NCI-H446 treated with DMSO at 0.1 percent for 48 hours (cell line): ENCODE measurements at regions not wholly inside any gene's neighbourhood (a gene's known extent, or its start where the extent isn't known, plus 50 kb on each side); places are given as distances from the start of the nearest gene placed in this dataset.
"Not testable (repeated sequence)": the region's sequence is repeated elsewhere in the genome, so short reads cannot be mapped to it uniquely, and the experiment has no call there.

Experiments
- DNase-seq: peaks from one replicate; lab custom pipeline; 2025; lab: John Stamatoyannopoulos, UW

DNA sequence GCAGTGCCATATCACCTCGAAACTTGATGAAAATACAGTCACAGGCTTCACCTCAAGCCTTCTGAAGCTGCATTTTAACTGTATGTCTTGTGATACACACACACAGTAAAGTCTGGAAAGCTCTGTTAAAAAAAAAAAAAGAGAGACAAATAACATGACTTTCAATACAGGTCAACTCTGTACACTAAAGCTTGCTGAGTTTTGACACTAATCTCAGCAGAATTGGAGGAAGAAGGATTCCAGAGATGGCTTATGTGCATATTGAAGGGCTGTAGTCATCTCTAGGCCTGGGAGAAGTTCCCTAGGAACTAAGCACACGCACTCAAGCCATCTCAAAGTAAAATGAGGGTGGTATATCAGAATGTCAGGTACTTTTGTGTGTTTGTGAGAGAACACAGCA, 875.1 kb downstream of the EPHA4 start:
- no peak for DNase-seq

DNA sequence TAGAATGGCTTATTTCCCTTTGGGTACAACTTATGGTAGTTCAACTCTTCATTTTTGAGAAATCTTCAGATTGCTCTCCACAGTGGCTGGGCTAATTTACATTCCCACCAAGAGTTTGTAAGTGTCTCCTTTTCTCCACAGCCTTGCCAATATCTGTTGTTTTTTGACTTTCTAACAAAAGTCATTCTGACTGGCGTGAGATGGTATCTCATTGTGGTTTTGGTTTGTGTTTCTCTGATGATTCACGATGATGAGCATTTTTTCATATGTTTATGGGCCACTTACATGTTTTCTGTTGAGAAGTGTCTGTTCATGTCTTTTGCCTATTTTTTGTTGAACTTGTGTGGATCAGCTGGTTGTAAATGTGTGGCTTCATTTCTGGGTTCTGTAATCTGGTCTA, 871.0 kb downstream of the EPHA4 start:
- no peak for DNase-seq

DNA sequence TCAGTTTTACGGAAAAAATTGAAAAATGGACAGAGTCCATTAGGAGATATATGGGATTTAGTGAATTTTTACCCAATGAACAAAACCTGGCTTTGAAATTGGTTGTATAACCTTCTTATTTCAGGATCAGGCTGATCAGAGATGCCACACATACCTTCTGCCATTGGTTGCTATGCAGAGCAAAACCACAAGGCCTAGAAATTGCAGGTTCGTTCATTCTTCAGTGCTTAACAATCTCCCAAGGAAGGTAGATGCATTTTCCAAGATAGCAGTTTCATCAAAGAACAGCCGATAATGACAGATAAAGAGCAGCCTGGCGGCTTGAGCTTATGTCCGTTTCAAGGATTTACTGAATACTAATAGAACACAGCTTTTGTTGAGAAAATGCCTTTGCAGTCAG, 868.8 kb downstream of the EPHA4 start:
- DNase-seq = no peak

DNA sequence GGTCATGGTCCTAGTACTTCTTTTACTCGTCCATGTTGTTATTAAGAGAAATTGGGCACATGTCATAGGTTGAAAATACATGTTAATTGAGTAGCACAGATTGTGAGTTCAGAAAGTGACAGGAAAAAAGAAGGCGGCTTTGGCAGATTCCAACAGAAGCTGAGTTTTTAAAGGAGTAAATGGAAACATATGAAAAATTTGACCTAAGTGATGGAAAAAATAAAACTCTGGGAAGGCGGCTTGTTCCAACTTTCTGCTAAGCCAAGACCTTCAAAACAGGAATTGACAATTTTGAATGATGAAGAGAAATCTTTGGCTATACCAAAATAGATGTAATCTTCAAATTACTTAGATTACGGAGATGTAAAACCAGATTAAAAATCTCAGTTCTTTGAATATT, 868.0 kb downstream of the EPHA4 start:
- DNase-seq = no peak

DNA sequence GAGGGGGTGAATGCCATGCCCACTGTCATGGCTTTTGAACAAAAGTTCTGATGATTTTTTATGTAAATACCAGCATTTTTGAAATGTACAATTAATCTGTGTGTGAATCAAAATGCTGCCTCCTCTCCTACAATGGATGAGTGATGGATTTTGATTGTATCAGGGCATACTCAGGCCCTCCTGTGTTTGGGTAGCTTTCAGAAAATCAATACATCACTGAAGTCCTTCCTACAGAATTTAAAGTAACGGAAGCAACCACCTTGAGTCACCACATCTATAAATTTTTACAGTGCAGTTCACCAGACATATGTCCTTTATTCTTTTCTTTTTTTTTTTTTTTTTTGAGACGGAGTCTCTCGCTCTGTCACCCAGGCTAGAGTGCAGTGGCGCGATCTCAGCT, 867.3 kb downstream of the EPHA4 start:
- no peak for DNase-seq

DNA sequence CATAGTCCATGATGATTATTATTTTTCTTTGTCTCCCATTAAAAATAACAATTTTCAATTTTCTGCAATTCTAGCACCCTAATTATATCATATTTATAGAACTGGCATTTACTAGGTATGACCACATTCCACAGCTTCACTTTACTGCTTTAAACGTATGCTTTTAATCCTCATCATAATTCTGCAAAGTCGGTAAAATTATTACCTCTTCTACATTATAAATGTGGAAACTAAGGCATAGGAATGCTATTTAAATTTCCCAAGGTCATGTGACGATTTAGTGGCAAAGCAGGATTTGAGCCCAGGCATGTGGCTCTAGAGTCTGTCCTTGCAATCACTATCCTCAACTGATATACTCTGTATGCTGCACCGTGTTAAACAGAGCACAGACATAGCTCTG, 866.4 kb downstream of the EPHA4 start:
- DNase-seq = no peak

DNA sequence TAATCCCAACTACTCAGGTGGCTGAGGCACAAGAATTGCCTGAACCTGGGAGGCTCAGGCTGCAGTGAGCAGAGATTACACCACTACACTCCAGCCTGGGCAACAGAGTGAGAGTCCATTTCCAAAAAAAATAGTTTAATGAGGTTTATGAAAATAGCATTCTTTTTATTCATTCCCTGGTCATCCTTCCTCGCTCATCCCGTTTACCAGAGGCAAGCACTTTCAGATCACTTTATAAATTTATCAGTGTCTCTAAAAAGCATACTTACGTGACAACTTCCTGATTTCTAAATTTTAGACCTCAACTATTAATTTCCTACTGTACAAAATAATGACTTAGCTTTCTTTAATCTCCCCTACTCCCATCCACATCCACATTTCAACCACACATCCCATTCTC, 864.8 kb downstream of the EPHA4 start:
- DNase-seq = no peak

DNA sequence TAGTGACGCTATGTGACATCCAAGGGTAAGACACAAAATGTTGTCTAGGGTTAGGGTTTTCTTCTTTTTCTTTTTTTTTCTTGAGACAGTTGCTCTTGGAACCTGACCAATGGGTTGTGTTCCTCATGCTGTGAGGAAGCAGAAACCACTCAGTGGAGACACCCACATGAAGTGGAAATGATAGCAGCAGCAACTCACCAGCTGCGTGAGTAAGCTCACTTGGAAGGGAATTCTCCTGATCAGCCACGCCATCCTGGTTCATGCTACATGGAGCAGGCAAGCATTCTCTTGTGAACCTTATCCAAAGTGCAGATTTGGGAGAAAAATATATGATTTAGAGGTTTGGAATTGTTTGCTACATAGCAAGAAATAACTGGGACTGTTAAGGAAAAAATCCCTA, 863.7 kb downstream of the EPHA4 start:
- no peak for DNase-seq

DNA sequence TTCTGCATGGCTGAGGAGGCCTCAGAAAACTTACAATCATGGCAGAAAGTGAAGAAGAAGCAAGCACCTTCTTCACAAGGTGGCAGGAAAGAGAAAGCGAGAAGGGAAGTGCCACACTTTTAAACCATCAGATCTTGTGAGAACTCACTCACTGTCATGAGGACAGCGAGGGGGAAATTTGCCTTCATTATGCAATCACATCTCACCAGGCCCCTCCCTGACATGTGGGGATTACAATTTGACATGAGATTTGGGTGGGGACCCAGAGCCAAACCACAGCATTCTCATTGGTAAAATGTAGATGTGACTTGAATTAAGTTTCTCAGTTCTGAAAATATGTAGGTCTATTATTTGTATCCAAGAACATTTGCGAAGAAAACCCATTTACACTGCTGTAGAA, 854.8 kb downstream of the EPHA4 start:
- DNase-seq = no peak

DNA sequence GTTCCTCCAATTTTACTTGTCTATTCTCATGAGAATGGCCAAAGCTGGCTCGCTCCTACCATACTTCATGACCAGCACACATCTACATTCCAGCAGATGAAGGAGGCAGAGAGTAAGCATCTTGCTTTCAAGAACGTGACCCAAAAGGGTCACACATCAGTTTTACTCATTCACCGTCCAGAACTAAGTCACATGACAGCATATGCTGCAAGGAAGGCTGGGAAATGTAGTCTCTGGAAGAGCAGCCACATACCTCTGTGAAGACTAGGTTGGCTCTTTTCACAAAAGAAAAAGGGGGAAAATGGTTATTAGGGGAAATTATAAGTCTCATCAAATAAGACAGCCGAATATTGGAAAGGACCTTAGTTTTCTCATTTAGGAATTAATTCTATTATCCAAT, 835.3 kb downstream of the EPHA4 start:
- DNase-seq = no peak

DNA sequence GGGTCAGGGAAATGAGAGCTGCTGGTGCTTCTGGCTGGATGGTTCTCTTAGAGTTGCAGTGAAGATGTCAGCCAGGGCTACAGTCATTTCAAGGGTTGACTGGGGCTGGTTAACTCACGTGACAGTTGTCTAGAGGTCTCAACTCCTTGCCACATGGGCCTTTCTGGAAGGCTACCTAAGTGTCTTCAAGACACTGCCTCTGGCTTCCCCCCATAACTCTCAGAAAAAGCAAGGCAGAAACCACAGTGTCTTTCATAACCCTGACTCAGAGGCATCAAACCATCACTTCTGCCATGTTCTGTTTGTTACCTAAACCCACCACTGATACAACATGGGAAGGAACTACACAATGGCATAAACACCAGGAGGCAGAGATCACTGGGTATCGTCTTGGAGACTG, 828.9 kb downstream of the EPHA4 start:
- no peak for DNase-seq

DNA sequence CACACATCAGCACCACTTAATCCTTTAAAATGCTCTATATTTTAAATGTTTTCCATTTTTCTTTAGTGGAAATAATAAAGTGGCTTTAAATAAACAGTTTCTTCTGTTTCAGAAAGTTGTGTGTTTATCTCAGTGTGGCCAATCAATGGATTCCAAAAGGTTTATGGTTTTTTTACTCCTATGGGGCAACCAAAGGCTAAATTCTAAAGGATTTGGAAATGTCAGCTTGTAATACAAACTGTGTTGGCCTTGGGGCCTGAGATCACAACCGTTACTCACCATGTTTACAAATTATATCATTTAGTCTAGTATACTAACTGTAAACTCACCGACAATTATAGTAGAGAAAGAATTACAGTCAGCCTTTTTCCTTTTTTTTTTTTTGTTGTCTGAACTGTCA, 827.2 kb downstream of the EPHA4 start:
- no peak for DNase-seq

DNA sequence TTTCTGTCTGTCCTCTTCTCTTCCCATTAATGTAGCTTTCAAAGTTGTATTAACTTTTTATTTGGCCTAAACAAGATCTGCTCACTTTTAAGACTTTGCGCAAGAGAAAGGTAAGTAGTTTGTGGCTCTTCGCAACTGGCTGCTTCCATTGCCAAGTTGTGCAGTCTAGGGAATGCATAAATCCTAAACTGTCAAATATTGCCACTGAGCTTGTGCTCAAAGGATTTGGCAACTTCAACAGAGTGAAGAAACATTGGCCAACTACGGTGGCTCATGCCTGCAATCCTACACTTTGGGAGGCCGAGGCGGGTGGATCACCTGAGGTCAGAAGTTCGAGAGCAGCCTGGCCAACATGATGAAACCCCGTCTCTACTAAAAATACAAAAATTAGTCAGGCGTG, 826.4 kb downstream of the EPHA4 start:
- DNase-seq = no peak

DNA sequence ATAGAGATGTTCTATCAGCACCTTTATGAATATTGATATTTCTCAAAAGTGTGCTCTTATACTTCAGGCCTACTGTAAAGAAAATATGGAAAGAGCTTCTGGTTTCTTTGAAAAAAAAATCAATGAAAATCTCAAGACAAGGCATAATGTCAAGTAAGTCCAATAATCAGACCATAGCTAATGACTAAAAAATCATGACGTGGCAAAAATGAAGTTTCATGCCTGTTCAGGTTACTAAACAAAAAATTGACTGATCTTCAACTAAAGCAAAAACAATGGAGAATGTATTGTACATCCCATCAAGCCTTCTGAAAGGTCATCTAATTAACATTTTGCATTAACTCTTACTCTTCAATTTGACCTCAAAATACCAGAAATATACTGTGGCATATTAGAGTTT, 824.4 kb downstream of the EPHA4 start:
- DNase-seq = no peak

DNA sequence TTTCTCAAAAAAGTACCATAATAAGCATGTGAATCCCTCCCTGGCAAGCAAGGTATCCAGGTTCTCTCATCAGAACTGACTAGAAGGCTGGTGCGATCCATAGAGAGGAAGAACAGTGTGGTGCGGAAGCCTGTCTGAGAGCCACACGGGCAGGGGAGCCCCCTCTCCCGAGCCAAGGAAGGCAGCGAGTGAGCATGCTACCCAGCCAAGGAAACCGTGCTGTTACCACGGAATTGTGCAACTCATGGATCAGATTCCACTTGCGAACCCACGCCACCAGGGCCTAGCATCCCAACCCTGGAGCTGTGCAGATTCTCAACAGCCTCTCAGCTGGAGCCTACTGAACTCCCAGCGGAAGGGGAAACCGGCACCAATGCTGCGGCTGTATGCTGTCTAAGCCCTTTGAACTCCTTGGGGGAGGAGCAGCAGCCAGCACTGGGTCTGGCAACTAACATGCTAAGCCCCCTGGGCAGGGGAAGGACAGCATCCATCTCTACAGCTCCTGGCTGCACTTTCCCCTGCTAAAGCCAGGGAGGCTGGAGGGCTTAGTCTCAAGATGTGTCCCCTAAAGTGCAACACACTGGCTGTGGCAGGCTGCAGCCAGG, 823.1 kb downstream of the EPHA4 start:
- no peak for DNase-seq

DNA sequence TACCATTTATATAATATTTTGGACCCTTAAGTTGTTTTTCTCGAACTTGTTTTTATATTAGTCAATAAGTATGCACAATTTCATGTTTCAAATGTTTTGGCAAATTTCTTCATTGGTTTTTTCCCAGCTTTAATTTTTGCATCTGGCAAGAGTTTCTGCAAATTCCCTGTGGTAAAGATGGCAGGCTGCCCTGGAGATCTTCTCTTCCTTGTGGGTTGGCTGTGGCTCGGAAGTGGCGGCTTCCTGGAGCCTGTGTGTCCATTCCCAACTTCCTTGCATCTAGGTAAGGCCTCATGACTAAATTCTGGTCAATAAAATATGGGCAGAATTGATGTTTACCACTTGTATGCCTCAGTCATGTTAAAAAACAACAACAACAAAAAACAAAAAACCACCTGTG, 818.6 kb downstream of the EPHA4 start:
- peak; percentile 24 for DNase-seq

DNA sequence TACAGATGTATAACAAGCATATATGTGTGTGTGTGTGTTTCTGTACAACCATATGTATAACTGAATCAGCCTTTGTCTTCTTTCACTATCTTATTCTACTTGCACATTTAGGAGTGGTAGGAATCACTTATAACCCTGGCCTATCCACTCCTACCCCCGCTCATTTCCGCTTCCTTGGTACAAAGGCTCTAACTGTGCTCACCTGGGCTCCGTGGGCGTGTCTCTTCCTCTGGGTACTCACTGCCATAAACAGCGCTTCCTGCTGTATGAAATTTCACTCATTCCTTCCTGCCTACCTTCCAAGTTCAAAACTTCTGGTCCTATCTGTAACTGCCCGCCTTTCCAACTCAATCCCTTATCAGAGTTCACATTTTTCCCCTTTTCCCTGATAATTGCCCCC, 815.5 kb downstream of the EPHA4 start:
- no peak for DNase-seq

DNA sequence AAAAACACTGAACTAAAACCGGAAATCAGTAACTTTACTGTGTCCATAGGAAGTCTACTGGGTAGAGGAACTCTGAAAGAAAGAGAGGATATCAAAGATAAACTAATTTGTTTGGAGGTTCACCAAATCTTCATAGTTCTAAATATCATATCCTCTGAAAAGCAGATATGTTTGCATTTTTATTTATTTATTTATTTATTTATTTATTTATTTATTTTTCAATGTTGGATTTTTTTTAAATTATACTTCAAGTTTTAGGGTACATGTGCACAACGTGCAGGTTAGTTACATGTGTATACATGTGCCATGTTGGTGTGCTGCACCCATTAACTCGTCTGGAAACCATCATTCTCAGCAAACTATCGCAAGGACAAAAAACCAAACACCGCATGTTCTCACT, 813.7 kb downstream of the EPHA4 start:
- DNase-seq = not testable (repeated sequence)

DNA sequence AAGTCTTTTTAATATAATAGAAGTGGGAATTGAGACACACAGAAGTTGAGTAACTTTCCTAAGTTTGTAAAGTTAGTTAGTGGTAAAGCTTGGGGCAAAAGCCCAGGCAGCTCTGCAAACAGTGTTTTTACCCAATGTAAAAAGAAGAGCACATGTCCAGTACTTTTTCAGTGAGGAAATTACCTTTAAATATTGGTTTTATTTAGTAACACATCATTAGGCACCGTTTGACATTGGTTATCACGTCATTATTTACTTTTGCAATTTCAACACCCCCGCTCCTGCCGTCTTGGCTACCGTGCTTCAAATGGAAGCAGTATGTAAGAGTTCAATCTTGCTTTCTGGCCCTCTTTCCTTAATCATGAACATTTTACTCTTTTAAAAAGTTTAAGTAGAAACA, 807.9 kb downstream of the EPHA4 start:
- DNase-seq = no peak

DNA sequence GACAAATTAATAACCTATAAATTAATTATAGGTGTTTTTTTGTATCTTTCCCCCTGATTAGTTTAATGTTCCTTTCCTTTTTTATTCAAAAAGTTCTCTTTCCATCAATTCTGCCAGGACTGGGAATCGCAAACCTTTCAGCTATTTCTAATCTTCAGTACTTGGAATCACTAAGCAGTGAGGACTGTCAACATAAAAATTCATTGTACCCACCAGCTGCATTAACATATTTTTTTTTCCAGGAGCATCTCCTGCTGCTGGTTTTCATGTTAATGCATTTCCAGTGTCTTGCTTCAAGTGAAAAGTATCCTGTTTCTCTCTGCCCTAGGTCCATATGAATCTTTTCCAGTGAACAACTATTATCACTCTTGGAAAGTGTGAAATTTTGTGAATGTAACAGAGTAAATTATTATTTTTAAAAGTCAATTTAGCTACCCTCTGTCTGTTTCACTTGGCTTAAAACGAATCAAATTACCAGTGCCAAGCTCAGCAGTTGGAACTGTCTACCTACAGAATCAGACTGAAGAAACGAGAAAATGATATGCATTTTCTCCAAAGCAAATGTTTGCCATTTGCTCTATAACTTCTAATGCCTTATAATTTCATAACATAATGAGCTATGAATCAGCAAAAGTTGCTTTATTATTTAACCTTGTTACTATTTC, 804.4 kb downstream of the EPHA4 start:
- peak; percentile 45 for DNase-seq

DNA sequence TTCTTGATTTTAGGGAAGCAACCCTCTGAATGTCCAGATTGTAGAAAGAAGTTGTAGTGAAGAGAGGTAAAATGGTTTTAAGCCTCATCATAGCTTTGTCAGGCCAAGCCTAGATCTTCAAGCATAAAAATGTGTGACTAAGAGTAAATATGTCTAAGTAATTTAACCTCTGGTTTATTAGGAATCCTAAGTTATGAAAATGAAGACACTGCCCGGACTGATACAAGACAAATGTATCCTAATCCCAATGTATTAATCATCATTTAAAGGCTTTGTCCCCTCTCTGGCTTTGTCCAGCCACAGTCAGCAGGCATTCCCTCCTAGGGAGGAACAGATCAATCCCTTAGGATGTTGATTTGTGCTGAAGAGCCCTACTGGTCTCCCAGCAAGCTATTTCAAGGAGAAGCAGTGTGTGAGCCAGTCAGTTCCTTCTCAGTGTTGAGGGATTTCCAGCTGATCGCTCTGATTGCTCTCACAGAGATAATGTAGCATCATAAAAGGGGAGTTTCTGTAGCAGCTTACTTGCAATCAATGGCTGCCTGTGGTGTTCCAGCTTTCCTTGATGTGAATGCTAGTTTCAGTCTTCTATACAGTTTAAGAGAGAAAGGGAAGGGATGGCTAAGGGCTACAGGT, 796.1 kb downstream of the EPHA4 start:
- DNase-seq = no peak

DNA sequence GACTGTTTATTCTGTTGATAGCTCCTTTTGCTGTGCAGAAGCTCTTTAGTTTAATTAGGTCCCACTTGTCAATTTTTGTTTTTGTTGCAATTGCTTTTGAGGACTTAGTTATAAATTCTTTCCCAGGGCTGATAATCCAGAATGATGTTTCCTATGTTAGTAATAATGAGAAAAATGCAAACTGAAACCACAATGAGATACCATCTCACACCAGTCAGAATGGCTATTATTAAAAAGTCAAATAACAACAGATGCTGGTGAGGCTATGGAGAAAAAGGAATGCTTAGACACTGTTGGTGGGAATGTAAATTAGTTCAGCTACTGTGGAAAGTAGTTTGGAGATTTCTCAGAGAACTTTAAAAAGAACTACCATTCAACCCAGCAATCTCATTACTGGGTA, 793.0 kb downstream of the EPHA4 start:
- not testable (repeated sequence) for DNase-seq

DNA sequence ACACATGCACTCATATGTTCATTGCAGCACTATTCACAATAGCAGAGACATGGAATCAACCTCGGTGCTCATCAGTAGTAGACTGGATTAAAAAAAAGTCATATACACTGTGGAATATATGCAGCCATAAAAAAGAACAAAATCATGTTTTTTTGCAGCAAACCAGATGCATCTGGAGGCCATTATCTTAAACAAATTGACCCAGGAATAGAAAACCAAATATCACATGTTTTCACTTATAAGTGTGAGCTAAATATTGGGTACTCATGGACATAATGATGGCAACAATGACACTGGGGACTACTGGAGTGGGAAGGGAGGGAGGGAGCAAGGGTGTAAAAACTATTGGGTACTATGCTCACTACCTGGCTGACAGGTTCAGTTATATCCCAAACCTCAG, 792.6 kb downstream of the EPHA4 start:
- DNase-seq = no peak

DNA sequence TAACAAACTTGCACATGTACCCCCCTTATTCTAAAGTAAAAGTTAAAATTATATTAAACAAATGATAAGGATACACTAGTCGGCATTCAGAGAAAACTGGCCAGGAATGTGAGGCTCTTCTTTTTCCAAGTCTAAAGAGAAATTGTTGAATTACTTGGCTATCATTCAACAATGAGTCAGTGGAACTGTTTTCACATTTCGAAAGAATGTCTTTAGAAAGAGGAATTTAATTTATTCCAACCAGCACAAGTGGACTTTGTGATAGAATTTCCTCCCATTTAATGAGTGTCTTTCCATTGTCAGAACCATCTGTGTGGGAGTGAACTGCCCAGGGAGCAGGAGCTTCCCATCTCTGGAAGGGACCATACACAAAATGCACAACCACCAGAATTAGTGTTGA, 792.2 kb downstream of the EPHA4 start:
- peak; percentile 22 for DNase-seq
